Fibroblast of skin of abdomen (primary cell): ENCODE measurements at regions not wholly inside any gene's neighbourhood (a gene's known extent, or its start where the extent isn't known, plus 50 kb on each side); places are given as distances from the start of the nearest gene placed in this dataset.
"Not testable (repeated sequence)": the region's sequence is repeated elsewhere in the genome, so short reads cannot be mapped to it uniquely, and the experiment has no call there.

Source experiments
- DNase-seq: peaks from one replicate; pipeline ENCODE4 v3.0.0-alpha.2; 2013

DNA sequence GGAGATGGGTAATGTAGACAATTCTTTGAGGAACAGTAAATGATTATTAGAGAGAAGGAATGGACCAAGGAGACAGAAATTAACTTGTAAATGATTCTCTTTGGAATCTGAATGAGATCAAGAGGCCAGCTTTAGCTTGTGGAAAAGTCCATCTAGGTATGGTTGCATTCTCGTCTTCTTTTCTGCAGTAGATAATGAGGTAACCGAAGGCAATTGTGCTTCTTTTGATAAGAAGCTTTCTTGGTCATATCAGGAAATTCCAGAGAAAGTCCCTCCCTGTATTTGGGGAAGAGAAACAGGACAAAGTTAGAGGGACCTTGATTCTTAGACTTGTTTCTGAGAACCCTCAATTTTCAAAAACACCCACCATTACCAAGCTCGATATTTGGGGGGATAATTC, 109.1 kb upstream of the PRSS16 start:
- DNase-seq = no peak

DNA sequence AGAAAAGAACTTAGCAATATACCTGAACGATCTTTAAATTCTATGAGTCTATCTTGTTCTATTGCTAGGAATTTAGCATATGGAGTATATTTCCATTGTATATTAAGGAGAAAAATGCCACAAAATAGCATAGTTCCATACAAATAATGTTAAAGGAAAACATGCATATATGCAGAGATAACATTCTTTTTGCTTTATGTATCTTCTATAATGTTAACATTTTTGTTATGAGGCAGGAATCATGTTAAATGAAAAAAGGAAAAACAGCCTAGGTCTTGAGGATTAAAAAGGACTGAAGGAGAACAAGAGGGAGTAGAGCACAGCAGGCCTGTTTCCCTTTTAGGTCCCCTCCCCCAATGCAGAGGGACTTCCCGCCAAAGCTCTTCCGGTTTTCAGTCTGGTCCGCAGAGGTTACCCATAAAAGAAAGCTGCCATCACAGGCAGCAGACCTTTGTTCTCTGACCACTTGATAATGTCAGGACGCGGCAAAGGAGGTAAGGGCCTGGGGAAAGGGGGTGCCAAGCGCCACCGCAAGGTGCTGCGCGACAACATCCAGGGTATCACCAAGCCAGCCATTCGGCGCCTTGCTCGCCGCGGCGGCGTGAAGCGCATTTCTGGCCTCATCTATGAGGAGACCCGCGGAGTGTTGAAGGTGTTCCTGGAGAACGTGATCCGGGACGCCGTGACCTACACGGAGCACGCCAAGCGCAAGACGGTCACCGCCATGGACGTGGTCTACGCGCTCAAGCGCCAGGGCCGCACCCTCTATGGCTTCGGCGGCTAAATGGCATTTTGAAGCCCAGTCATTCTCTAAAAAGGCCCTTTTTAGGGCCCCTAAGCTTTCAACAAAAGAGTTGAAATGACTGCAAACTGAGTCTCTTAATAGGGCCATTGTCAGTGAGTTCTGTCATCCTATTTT, 108.4 kb upstream of the PRSS16 start:
- DNase-seq = peak; percentile 77

DNA sequence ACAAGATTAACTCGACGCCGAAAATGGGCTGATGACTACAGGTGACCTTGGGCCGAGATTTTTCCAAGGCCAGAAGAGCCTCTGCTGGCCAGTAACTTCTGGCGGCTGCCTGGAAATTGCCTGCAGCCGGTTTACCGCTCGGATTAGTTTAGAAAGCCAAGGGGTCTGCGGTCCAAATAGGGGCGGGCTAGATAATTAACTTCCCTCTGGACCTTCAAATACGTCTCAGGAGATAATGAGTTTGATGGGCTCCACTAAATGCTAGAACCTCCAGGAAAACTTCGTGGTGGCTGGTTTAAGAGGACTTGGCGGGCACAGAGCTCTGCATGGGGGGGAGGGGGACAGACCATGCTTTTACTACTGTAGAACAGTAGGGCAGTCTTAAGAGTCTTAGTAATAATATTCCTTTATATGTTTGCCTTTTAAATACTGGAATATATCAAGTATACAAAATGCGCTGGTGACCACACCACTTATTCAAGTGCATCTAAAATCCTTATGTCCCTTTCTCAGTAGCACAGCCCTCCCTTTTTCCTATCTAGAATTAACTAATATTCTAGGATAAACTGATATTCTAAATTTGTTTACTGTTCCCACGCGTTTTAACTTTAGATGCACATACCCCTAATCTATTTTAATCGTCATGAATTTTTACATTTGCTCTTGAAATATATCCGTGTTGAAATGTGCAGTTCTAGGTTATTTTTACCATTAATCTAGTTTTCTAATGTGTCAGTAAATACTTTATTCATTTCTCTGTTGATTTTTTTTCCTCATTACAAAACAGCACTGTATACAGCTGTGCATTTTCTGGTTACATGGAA, 107.5 kb upstream of the PRSS16 start:
- peak; percentile 27 for DNase-seq

DNA sequence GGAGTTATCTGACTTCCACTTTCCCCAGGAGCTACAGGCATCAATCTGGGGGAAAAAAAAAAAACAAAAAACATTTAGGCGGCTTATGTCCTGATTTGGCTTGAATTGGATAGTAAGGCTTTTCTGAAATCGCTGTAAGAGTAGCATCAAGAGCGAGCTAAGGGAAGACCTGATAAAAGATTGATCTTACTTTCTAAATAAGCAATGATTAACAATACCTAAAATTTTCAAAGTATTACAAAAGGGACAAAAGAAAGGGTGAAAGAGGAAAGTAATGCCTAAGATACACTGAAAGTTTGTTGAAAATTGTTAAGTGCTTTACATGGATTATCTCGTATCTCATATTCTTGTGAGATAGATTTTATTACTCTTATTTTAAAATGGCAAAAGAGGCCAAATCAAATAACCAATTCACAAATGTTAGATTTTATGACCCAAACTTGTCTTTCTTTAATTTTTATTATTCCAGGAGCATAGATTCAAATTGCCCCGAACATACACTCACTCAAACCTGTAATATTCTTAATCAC, 106.4 kb upstream of the PRSS16 start:
- DNase-seq = no peak

DNA sequence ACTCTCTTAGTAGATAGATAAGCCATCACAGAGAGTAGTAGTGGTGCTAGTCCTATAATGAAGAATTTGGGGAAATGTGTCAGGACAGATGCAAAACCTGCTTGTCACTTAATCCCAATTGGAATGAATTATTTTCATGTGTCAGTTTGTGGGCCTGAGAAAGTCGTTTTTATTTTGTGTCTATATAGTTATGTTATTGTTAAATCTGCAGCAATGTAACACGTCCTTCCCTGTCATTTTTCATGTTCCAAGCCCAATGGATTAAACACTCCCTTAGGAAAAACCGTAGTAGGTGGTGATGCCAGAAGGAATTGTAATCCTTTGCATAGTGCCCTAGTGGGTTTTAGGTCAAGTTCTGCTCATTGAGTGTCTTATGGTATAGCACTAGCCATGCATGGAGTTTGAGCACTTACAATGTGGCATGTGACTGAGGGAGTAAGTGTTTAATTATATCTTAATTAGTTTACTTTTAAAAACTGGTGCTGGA, 105.9 kb upstream of the PRSS16 start:
- no peak for DNase-seq

DNA sequence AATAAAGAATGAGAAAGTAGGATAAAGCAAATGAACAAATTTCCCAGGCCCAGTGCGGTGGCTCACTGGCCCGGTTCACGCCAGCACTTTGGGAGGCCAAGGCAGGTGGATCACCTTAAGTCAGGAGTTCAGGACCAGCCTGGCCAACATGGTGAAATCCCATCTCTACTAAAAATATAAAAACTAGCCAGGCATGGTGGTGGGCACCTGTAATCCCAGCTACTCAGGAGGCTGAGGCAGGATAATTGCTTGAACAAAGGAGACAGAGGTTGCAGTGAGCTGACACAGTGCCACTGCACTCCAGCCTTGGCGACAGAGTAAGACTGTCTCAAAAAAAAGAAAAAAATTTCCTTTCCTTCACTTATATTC, 104.5 kb upstream of the PRSS16 start:
- DNase-seq = not testable (repeated sequence)

DNA sequence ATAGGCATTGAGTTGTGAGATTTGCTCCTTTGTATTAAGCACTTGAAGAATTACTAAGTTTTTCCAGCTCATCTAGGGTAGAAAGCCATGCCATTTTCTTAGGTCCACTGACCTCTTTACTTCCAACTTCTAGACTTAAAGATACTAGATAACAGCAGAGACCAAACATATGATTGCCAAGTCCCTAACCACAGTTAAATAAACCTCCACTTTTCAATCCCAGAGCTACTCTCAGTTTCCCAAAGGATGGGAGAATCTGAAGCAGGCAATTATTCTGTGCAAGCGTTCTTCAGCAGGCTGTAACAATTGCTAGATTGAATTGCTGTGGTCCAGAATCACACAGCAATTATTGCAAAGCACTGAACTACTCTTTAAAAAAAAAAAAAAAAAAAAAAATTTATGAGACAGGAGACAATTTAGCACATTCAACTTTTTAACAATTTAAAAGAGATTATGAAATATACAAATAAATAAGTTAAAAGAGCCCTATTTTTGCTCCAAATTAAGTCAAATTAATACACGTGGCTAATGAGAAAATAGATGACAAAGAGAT, 104.0 kb upstream of the PRSS16 start:
- DNase-seq = no peak

DNA sequence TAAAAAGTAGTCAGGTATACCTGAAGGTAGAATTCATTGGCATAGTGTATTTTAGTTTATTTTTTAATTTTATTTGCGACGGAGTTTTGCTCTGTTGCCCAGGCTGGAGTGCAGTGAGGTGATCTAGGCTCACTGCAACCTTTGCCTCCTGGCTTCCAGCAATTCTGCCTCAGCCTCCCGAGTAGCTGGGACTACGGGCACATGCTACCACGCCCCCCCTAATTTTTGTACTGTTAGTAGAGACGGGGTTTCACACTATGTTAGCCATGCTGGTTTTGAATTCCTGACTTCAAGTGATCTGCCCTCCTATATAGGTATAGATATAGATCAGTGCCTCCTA, 102.8 kb upstream of the PRSS16 start:
- DNase-seq = no peak

DNA sequence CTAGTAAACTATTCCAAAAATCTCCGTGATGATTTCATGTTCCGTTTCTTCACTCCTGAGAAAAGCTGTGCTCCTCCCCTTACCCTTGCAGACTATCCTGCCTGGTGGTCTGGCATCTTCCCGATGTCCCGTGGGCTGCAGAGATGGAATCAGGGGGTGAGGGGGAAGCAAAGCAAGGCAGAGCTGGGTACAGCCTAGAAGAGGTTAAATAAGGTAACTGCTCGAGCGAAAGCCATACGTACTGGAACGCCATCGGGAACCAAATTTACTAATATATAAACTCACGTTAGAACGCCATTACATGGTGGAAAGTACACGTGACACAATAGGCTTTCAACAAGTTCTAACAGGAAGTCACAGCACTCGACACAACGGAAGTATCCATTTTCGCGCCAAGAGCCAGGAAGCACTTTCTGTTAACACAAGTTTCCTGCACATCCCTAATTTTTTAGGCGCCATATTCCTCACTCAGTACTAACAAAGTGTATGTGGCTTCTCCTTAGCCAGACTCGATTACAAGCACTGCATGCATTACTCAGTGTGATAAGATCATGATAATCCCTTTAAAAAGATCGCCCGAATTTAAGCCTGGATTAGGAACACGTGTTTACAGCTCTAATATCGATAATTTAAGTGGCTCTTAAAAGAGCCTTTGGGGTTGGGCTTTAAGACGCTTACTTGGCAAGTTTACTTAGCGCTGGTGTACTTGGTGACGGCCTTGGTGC, 101.6 kb upstream of the PRSS16 start:
- peak; percentile 93 for DNase-seq

DNA sequence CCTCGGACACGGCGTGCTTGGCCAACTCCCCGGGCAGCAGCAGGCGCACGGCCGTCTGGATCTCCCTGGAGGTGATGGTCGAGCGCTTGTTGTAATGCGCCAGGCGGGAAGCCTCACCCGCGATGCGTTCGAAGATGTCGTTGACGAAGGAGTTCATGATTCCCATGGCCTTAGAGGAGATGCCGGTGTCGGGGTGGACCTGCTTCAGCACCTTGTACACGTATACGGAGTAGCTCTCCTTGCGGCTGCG, 101.1 kb upstream of the PRSS16 start:
- not testable (repeated sequence) for DNase-seq

DNA sequence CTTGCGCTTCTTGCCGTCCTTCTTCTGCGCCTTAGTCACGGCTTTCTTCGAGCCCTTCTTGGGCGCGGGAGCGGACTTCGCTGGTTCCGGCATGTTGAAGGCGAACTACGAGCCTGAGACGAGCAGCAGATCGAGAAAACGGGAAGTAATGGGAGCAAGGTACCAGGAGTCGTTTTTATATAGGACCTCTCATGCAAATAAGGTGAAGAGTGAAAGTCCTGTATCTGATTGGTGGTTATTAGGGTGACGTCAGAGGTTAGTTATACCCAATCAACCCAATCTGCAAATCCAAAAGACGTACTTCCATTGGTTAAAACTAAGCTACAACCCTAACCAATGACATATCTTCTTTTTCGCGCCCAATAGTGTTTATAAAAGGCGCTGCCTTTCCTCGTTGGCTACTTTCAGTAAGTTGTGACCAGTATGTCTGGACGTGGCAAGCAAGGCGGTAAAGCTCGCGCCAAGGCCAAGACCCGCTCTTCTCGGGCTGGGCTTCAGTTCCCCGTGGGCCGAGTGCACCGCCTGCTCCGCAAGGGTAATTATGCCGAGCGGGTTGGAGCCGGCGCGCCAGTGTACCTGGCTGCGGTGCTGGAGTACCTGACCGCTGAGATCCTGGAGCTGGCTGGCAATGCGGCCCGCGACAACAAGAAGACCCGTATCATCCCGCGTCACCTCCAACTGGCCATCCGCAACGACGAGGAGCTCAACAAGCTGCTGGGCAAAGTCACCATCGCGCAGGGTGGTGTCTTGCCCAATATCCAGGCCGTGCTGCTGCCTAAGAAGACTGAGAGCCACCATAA, 100.6 kb upstream of the PRSS16 start:
- peak; percentile 100 for DNase-seq

DNA sequence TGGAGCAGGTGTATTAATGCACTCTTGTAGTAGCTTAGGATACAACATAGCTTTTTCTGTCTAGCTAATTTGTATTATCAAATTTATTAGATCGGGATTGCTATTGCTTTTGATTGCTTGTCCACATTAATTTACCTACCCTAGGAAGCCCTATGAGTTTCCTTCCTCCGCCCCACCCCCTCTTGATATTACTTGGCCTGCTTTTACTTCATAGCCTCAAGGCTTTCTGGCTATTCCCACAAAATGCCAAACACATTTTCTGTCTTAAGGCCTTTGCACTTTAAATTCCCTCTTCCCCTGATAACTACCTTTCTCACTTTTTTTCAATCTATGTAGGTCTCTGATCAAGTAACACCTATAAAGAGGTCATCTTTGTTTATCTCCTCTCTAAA, 99.1 kb upstream of the PRSS16 start:
- DNase-seq = no peak

DNA sequence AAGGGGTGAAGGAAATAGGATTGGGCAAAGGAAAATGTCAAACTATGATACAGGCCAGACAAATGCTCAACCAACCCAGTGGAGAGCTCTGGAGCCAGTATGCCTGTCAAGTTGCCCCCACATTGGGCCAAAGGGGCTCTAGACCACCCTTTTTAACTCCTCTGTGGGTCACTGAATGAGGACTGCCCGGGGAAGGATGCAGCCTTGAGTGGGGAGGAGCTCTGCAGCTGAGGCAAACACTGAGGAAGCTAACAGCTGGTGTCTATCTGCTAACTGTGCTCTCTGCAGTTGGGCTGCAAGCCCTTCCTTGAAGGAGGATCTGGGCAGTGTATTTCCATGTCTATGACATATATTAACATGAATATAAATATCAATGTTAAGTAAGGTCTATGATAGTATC, 98.4 kb upstream of the PRSS16 start:
- no peak for DNase-seq

DNA sequence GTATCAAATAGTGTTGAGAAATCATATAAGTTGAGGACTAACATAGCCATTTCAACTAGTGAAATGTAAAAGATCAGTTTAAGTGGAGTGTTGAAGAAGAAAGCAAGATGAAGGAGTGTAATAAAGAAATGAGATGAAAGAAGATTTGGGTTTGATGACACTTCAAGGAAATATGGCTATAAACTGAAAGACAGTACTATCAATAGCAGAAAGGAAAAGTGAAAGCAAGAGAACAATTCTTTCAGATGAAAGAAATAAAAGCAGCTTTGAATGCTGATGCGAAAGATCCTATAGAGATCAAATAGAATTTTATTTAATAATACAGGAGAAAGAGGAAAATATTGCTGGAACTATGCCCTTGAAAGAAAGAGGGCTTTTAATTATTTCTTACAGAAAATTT, 92.8 kb upstream of the PRSS16 start:
- no peak for DNase-seq

DNA sequence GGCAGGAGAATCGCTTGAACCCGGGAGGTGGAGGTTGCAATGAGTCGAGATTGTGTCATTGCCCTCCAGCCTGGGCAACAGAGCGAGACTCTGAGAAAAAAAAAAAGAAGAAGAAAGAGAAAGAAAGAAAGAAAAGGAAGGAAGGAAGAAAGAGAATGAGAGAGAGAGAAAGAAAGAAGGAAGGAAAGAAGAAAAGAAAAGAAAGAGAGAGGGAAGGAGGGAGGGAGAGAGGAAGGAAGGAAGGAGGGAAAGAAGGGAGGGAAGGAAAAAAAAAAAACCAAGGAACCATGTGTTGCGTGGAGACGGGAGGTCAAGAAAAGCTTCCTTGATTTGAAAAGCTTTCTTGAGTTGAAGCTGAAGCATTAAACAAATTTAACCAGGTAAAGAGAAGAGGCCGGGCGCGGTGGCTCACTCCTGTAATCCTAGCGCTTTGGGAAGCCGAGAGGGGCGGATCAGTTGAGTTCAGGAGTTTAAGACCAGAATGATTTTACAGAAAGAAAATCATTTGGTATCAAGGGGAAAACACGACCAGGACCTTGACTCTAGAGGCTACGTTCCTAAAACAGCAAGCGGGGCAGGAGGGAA, 90.5 kb upstream of the PRSS16 start:
- peak; percentile 1 for DNase-seq

DNA sequence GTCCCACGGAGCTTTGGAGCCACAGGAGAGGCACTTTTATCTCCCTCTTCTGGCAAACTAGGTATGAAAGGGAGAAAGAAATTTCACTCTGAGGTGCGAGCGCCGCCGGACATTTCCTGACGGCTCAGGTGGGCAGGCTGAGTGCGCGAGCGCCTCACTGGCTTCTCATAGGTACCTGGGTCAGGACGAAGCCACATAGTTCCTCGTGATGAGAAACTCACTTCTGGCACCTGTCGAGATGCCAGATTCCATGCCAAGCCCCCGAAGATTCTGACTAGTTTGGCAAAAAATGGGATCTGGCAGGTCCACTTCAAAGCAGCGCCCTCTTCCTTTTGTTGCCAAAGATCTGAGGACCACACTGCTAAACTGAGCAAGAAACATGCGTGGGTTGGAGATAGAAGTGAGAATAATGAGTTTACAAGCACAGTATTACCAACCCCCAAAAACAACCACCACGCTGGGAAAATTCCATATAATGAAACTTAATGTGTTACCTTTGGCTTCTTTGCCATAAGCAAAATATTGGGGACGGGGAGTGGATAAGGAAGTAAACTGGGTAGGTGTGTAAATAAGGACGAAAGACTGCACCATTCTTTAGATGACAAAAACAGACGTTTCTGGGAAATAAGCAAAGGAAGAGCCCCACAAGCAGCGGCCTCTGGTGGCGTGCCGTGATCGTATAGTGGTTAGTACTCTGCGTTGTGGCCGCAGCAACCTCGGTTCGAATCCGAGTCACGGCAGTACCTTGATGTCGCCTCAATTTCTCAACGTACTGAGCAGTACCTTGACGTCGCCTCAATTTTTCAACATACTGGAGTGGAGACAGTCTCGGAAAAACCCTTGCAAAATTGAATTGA, 89.8 kb upstream of the PRSS16 start:
- peak; percentile 65 for DNase-seq

DNA sequence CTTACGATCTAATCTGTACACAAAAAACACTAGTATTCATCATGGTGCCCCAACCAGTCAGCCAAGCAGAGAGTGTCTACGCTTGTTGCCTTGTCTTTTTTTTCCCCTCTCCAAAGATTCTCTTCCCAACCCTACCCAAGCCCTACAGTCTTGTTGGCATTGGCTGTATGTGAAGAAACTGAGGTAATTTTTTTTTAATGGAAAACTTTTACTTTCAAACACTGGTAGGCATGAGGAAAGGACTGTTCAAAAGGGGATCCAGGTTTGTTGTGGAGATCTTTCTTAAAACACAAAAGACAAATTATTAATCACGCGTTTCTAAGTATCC, 89.2 kb upstream of the PRSS16 start:
- no peak for DNase-seq

DNA sequence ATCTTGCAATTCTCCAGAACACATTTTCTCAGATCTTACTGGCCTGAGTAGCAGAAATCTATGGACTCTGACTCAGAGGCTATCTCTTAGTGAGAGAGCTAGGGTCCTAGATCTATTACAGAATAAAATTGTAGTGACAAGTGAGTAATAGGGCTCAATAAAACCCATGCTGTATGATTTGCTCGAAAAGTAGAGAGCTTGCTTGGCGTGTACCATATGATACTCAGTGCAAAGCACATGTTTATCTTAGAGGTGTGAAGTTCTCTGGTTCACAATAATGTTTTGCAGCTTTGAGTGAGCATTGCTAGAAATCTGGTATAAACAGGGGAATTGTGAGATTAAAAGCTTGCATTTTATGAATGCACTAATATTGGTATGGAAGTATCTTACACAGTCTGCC, 87.8 kb upstream of the PRSS16 start:
- no peak for DNase-seq

DNA sequence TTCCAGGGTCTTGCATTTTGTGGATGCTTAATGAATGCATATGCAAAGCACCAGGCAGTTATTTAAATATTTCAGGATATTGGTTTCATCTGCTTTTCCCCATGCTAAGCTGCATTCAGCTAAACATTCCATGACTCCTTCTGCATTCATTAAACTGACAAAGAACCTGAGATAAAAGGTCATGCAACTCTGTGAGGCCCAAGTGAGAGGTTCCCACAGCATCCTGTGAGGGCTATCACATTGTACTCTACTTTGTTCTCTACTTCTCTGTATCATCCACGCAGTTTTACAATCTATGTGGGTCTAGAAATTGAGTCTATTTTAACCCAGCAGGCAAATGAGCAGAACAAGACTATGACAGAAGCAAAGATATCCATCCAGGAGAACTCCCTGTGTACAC, 86.4 kb upstream of the PRSS16 start:
- DNase-seq = no peak

DNA sequence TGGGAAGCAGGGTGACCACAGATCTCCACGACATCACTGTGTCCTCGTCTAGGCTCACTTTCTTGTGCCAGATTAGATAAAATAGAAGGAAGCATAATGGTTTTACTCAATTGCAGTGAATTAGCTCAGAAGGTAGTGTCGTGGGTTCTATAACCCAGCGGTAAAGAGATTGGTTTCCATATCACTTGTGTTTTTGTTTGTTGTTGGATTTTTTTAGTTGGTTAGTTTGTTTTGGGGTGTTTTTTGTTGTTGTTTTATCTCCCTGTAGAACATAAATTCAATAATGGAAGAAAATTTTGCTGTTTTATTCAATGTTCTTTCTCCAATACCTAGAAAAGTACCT, 85.9 kb upstream of the PRSS16 start:
- DNase-seq = no peak
